ENCODE measurements at regions not wholly inside any gene's neighbourhood (a gene's known extent, or its start where the extent isn't known, plus 50 kb on each side); places are given as distances from the start of the nearest gene placed in this dataset.

DNA sequence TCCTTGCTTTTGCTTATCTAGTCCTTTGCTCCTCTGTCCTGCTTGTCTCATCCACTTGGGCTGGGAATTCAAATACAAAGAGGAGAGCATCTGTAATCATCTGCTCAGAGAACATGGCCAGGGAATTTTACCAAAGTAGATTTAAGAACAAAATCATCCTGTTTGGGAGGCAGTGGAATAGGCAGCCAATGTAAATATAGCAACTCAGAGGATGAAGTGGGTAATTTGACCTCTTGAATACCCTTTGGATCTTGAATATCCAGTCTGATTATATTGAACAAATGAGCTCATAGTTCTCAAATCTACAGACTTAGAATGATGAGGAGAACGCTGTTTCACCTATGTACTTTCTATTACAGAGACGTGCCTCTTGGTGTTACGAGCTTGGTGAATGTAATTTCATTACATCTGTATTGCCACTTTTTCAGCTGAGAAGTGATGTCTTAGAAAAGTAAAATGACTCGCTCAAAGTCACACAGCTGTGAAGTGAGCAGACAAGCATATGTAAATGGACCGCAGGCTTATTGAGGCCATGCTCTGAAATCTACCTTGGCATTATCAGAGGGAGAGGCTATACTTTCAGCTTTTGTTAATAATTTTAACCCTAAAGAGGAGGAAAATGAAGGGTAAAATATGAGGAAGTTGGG, 266.3 kb downstream of the MTX2 start:
- CTCF ChIA-PET = no interaction called here
- POLR2A ChIA-PET = no interaction called here
- no peaks in the 10 kb centered on the region for H3K36me3 ChIP-seq (ENCODE audit: control insufficient read depth in 4 of 4, insufficient read depth in 4 of 4, low read length in 3 of 4)
- H3K4me1 ChIP-seq (ENCODE audit: control extremely low read depth in 1 of 4, control insufficient read depth in 4 of 4, insufficient read depth in 4 of 4, low read length in 3 of 4) = no peaks in the 10 kb centered on the region
- WGBS (ENCODE audit: insufficient coverage) = 77% methylated on average over 5 of the region's 5 CpGs
- peaks cover 2 to 28% (median 10%) of the 10 kb centered on the region in 5 experiments for H3K27me3 ChIP-seq (replicated peaks in 2 of 5; ENCODE audit: control insufficient read depth in 4 of 5, insufficient read depth in 5 of 5, low read length in 4 of 5)
- no peaks in the 10 kb centered on the region for H3K9me3 ChIP-seq (ENCODE audit: control extremely low read depth in 1 of 5, control insufficient read depth in 4 of 5, insufficient read depth in 2 of 5, low read depth in 1 of 5, low read length in 4 of 5)
- H3K4me3 ChIP-seq (ENCODE audit: control insufficient read depth in 1 of 7, extremely low read depth in 1 of 7, insufficient read depth in 4 of 7, low read depth in 2 of 7, low read length in 6 of 7) = no peak overlapping the region
- no peak overlapping the region for H3K27ac ChIP-seq (ENCODE audit: insufficient read depth in 1 of 2, low read depth in 1 of 2, low read length in 2 of 2, poor library complexity in 1 of 2, severe bottlenecking in 2 of 2)
- no peak for DNase-seq

- Histone ChIP-seq H3K36me3 (ENCODE audit: control insufficient read depth in 4 of 4, insufficient read depth in 4 of 4, low read length in 3 of 4) (no peaks in the 10 kb centered on the region), H3K4me1 (ENCODE audit: control extremely low read depth in 1 of 4, control insufficient read depth in 4 of 4, insufficient read depth in 4 of 4, low read length in 3 of 4) (no peaks in the 10 kb centered on the region), H3K27me3 (replicated peaks in 2 of 5; ENCODE audit: control insufficient read depth in 4 of 5, insufficient read depth in 5 of 5, low read length in 4 of 5) (peaks cover 2 to 28% (median 10%) of the 10 kb centered on the region in 5 experiments), H3K9me3 (ENCODE audit: control extremely low read depth in 1 of 5, control insufficient read depth in 4 of 5, insufficient read depth in 2 of 5, low read depth in 1 of 5, low read length in 4 of 5) (no peaks in the 10 kb centered on the region), H3K27ac (ENCODE audit: insufficient read depth in 1 of 2, low read depth in 1 of 2, low read length in 2 of 2, poor library complexity in 1 of 2, severe bottlenecking in 2 of 2) (no peak overlapping the region), H3K4me3 (ENCODE audit: control insufficient read depth in 1 of 7, extremely low read depth in 1 of 7, insufficient read depth in 4 of 7, low read depth in 2 of 7, low read length in 6 of 7) (no peak overlapping the region)
- WGBS (ENCODE audit: insufficient coverage) = 100% methylated on average over 1 of the region's 3 CpGs
- ChIA-PET CTCF (no interaction called here), POLR2A (interaction anchor here (0.6 kb wide), 1 partner anchor 298 kb away, joined by 4 read pairs; no protein-coding TSS in a partner anchor)
- DNase-seq = no peak
Observed at GRCh38 chr2:176536439-176537133, 267.3 kb downstream of the MTX2 start.

DNA sequence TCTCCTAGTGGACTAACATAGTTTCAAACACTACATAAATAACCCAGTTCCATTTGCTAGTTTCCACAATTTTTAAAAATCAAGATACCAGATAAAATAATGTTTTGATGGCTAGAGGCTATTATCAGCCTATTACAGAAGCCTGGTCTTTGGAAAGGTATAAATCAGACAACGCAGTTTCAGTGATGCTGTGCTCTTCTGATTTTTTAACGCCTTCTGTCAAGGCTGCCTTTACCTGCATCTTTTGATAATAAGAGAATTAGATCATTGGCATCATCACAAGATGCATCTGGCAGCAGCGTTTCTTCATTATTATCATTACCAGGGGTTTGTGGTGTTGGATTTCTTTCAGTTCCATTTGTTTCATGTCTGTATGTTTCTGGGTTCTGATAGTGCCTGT, 268.7 kb downstream of the MTX2 start:
- Histone ChIP-seq H3K4me3 (ENCODE audit: control insufficient read depth in 1 of 7, extremely low read depth in 1 of 7, insufficient read depth in 4 of 7, low read depth in 2 of 7, low read length in 6 of 7) (no peak overlapping the region), H3K4me1 (ENCODE audit: control extremely low read depth in 1 of 4, control insufficient read depth in 4 of 4, insufficient read depth in 4 of 4, low read length in 3 of 4) (no peaks in the 10 kb centered on the region), H3K9me3 (ENCODE audit: control extremely low read depth in 1 of 5, control insufficient read depth in 4 of 5, insufficient read depth in 2 of 5, low read depth in 1 of 5, low read length in 4 of 5) (no peaks in the 10 kb centered on the region), H3K36me3 (ENCODE audit: control insufficient read depth in 4 of 4, insufficient read depth in 4 of 4, low read length in 3 of 4) (no peaks in the 10 kb centered on the region), H3K27ac (ENCODE audit: insufficient read depth in 1 of 2, low read depth in 1 of 2, low read length in 2 of 2, poor library complexity in 1 of 2, severe bottlenecking in 2 of 2) (no peak overlapping the region), H3K27me3 (replicated peaks in 2 of 5; ENCODE audit: control insufficient read depth in 4 of 5, insufficient read depth in 5 of 5, low read length in 4 of 5) (peaks cover 2 to 36% (median 11%) of the 10 kb centered on the region in 5 experiments)
- WGBS (ENCODE audit: insufficient coverage) = 100% methylated on average over 2 of the region's 3 CpGs
- ChIA-PET POLR2A (no interaction called here), CTCF (interaction anchor here (0.8 kb wide), 1 partner anchor 20 kb away, joined by 4 read pairs; no protein-coding TSS in a partner anchor)
- DNase-seq = no peak

- H3K27me3 ChIP-seq (replicated peaks in 2 of 5; ENCODE audit: control insufficient read depth in 4 of 5, insufficient read depth in 5 of 5, low read length in 4 of 5) = peaks cover 0 to 33% (median 17%) of the 10 kb centered on the region in 5 experiments
- no peak for DNase-seq
- no peaks in the 10 kb centered on the region for H3K4me1 ChIP-seq (ENCODE audit: control extremely low read depth in 1 of 4, control insufficient read depth in 4 of 4, insufficient read depth in 4 of 4, low read length in 3 of 4)
- no peak overlapping the region for H3K27ac ChIP-seq (ENCODE audit: insufficient read depth in 1 of 2, low read depth in 1 of 2, low read length in 2 of 2, poor library complexity in 1 of 2, severe bottlenecking in 2 of 2)
- ChIA-PET POLR2A (no interaction called here), CTCF (no interaction called here)
- no peaks in the 10 kb centered on the region for H3K36me3 ChIP-seq (ENCODE audit: control insufficient read depth in 4 of 4, insufficient read depth in 4 of 4, low read length in 3 of 4)
- no CpG with 5 or more reads among the region's 1 CpG for WGBS (ENCODE audit: insufficient coverage)
- H3K4me3 ChIP-seq (ENCODE audit: control insufficient read depth in 1 of 7, extremely low read depth in 1 of 7, insufficient read depth in 4 of 7, low read depth in 2 of 7, low read length in 6 of 7) = no peak overlapping the region
- H3K9me3 ChIP-seq (ENCODE audit: control extremely low read depth in 1 of 5, control insufficient read depth in 4 of 5, insufficient read depth in 2 of 5, low read depth in 1 of 5, low read length in 4 of 5) = no peaks in the 10 kb centered on the region
Observed at GRCh38 chr2:176540995-176541394, 271.8 kb downstream of the MTX2 start.

DNA sequence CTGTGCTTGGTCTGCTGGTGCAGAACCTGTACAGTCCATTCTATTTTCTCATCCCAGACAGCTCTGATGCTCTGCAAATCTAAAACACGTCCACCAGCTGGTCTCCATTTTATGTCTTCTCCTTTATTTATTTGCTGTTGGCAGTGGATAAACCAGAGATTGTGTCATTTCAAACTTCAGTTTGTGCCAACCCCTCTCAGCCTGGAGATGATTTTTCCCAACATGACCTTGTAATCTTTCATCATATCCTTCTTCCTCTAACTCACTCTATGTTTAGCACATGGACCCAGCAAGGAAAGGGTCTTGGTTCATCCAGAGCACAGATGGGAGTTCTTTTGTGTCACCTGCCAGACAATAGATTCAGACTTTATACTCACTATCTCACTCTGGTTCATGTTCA, 273.2 kb downstream of the MTX2 start:
- Histone ChIP-seq H3K27ac (ENCODE audit: insufficient read depth in 1 of 2, low read depth in 1 of 2, low read length in 2 of 2, poor library complexity in 1 of 2, severe bottlenecking in 2 of 2) (no peak overlapping the region), H3K4me1 (ENCODE audit: control extremely low read depth in 1 of 4, control insufficient read depth in 4 of 4, insufficient read depth in 4 of 4, low read length in 3 of 4) (no peaks in the 10 kb centered on the region), H3K4me3 (ENCODE audit: control insufficient read depth in 1 of 7, extremely low read depth in 1 of 7, insufficient read depth in 4 of 7, low read depth in 2 of 7, low read length in 6 of 7) (no peak overlapping the region), H3K9me3 (ENCODE audit: control extremely low read depth in 1 of 5, control insufficient read depth in 4 of 5, insufficient read depth in 2 of 5, low read depth in 1 of 5, low read length in 4 of 5) (no peaks in the 10 kb centered on the region), H3K36me3 (ENCODE audit: control insufficient read depth in 4 of 4, insufficient read depth in 4 of 4, low read length in 3 of 4) (no peaks in the 10 kb centered on the region), H3K27me3 (replicated peaks in 2 of 5; ENCODE audit: control insufficient read depth in 4 of 5, insufficient read depth in 5 of 5, low read length in 4 of 5) (peaks cover 0 to 41% (median 19%) of the 10 kb centered on the region in 5 experiments)
- WGBS (ENCODE audit: insufficient coverage) = no CpG with 5 or more reads among the region's 1 CpG
- no peak for DNase-seq
- ChIA-PET POLR2A (no interaction called here), CTCF (interaction anchor here (1.2 to 1.5 kb wide), 2 partner anchors 18 to 403 kb away, joined by 3 to 4 read pairs; no protein-coding TSS in a partner anchor)

DNA sequence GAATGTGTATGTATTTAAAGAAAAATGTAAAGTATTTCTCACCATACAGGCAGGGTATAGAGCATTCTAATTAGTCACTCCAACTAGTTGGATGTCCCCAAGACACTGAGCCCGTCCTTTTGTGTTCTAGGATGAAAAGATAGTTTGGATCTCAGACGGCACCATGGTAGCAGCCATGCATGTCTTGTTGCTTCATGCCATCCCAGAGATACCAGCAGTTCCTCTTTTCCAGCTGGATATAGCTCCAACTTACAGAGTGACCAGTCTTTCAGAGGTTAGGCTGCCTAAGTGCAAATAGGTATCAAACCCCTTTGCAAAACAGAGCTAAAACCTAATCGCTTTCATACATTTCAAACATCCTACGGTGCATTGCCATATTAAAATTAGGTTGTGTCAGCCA, 275.3 kb downstream of the MTX2 start:
- no peak for DNase-seq
- Histone ChIP-seq H3K9me3 (ENCODE audit: control extremely low read depth in 1 of 5, control insufficient read depth in 4 of 5, insufficient read depth in 2 of 5, low read depth in 1 of 5, low read length in 4 of 5) (no peaks in the 10 kb centered on the region), H3K27me3 (replicated peaks in 2 of 5; ENCODE audit: control insufficient read depth in 4 of 5, insufficient read depth in 5 of 5, low read length in 4 of 5) (peaks cover 0 to 50% (median 16%) of the 10 kb centered on the region in 5 experiments), H3K27ac (ENCODE audit: insufficient read depth in 1 of 2, low read depth in 1 of 2, low read length in 2 of 2, poor library complexity in 1 of 2, severe bottlenecking in 2 of 2) (no peak overlapping the region), H3K4me1 (ENCODE audit: control extremely low read depth in 1 of 4, control insufficient read depth in 4 of 4, insufficient read depth in 4 of 4, low read length in 3 of 4) (no peaks in the 10 kb centered on the region), H3K4me3 (ENCODE audit: control insufficient read depth in 1 of 7, extremely low read depth in 1 of 7, insufficient read depth in 4 of 7, low read depth in 2 of 7, low read length in 6 of 7) (no peak overlapping the region), H3K36me3 (ENCODE audit: control insufficient read depth in 4 of 4, insufficient read depth in 4 of 4, low read length in 3 of 4) (no peaks in the 10 kb centered on the region)
- CTCF ChIA-PET = interaction anchor here (0.8 kb wide), 1 partner anchor 9 kb away, joined by 4 read pairs; no protein-coding TSS in a partner anchor
- WGBS (ENCODE audit: insufficient coverage) = 94% methylated on average over 2 of the region's 4 CpGs
- POLR2A ChIA-PET = no interaction called here
